Endodermal cell (in vitro differentiated cells): ENCODE measurements at regions not wholly inside any gene's neighbourhood (a gene's known extent, or its start where the extent isn't known, plus 50 kb on each side); places are given as distances from the start of the nearest gene placed in this dataset.

ENCODE experiments used
- DNase-seq: peaks from one replicate; pipeline ENCODE4 v3.0.0-alpha.2; 2017
- H3K27ac ChIP-seq: 2 replicates; pipeline ENCODE4 v1.5.1; 2013; ENCODE audit warnings: mild to moderate bottlenecking, low read depth, low read length, moderate library complexity
- H3K27me3 ChIP-seq: 2 replicates; pipeline ENCODE4 v1.6.1; 2013; ENCODE audit warnings: mild to moderate bottlenecking, low read length, moderate library complexity; ENCODE audit not compliant: insufficient read depth, control insufficient read depth, poor library complexity, severe bottlenecking
- H3K36me3 ChIP-seq: 2 replicates; pipeline ENCODE4 v1.7.0; 2013; ENCODE audit warnings: mild to moderate bottlenecking, low read length, moderate library complexity; ENCODE audit not compliant: control insufficient read depth, insufficient read depth
- H3K4me1 ChIP-seq: one replicate; pipeline ENCODE4 v1.7.0; 2013; ENCODE audit warnings: low read length; ENCODE audit not compliant: control insufficient read depth, insufficient read depth
- H3K4me3 ChIP-seq: 2 replicates; pipeline ENCODE4 v1.5.1; 2013; ENCODE audit warnings: mild to moderate bottlenecking, low read length, moderate library complexity
- H3K9ac ChIP-seq: 2 replicates; pipeline ENCODE4 v1.6.1; 2013; ENCODE audit warnings: mild to moderate bottlenecking, low read length, moderate library complexity; ENCODE audit not compliant: poor library complexity, severe bottlenecking; ENCODE audit errors: extremely low read depth
- H3K9me3 ChIP-seq: 2 replicates; pipeline ENCODE4 v1.6.1; 2013; ENCODE audit warnings: mild to moderate bottlenecking, low read length, moderate library complexity; ENCODE audit not compliant: control insufficient read depth
- H3K27ac Mint-ChIP-seq: 2 replicates; pipeline ENCODE4 v1.8.0; 2020; ENCODE audit warnings: mixed read lengths
- H3K27me3 Mint-ChIP-seq: 2 replicates; pipeline ENCODE4 v1.8.0; 2021; ENCODE audit warnings: mild to moderate bottlenecking, mixed read lengths; ENCODE audit not compliant: insufficient read depth
- H3K36me3 Mint-ChIP-seq: 2 replicates; pipeline ENCODE4 v1.8.0; 2020; ENCODE audit warnings: low read depth, mixed read lengths
- H3K4me1 Mint-ChIP-seq: 2 replicates; pipeline ENCODE4 v1.8.0; 2020; ENCODE audit warnings: mixed read lengths
- H3K4me3 Mint-ChIP-seq: 2 replicates; pipeline ENCODE4 v1.8.0; 2020; ENCODE audit warnings: mild to moderate bottlenecking, moderate library complexity, mixed read lengths
- H3K9me3 Mint-ChIP-seq: 2 replicates; pipeline ENCODE4 v1.8.0; 2020; ENCODE audit warnings: mild to moderate bottlenecking, mixed read lengths
- WGBS, 2 experiments: methylation state at CpG; one replicate each; pipeline versions ENCODE4 v1.1.5 to v1.1.7; 2013; ENCODE audit warnings: missing lambda C conversion rate in 2 of 2, mixed read lengths in 1 of 2; ENCODE audit not compliant: insufficient coverage in 1 of 2, insufficient read length in 1 of 2; 5-methylcytosine and 5-hydroxymethylcytosine counted together
- TF ChIP-seq, protein P1 (sequence below): fragments of 200-600 bp; sonication (generic); conservative IDR thresholded peaks from 2 replicates; pipeline ENCODE4 v1.5.0; 2021; ENCODE audit warnings: antibody characterized with exemption, mild to moderate bottlenecking

- Mint-ChIP-seq H3K4me3 (no peak overlapping the region), H3K36me3 (no peaks in the 10 kb centered on the region), H3K9me3 (no peaks in the 10 kb centered on the region), H3K4me1 (no peaks in the 10 kb centered on the region), H3K27ac (no peak overlapping the region), H3K27me3 (peaks cover 4% of the 10 kb centered on the region)
- Histone ChIP-seq H3K4me1 (no peaks in the 10 kb centered on the region), H3K27ac (no peak overlapping the region), H3K27me3 (no peaks in the 10 kb centered on the region), H3K4me3 (no peak overlapping the region), H3K9ac (no peak overlapping the region), H3K9me3 (no peaks in the 10 kb centered on the region), H3K36me3 (no peaks in the 10 kb centered on the region)
- no peak for DNase-seq
- TF ChIP-seq, protein P1, sequence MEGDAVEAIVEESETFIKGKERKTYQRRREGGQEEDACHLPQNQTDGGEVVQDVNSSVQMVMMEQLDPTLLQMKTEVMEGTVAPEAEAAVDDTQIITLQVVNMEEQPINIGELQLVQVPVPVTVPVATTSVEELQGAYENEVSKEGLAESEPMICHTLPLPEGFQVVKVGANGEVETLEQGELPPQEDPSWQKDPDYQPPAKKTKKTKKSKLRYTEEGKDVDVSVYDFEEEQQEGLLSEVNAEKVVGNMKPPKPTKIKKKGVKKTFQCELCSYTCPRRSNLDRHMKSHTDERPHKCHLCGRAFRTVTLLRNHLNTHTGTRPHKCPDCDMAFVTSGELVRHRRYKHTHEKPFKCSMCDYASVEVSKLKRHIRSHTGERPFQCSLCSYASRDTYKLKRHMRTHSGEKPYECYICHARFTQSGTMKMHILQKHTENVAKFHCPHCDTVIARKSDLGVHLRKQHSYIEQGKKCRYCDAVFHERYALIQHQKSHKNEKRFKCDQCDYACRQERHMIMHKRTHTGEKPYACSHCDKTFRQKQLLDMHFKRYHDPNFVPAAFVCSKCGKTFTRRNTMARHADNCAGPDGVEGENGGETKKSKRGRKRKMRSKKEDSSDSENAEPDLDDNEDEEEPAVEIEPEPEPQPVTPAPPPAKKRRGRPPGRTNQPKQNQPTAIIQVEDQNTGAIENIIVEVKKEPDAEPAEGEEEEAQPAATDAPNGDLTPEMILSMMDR, result no peak
Measured at GRCh38 chr15:72866182-72866581, 82.6 kb upstream of the ADPGK start.

- TF ChIP-seq, protein P1, result no peak
- Mint-ChIP-seq H3K4me3 (no peak overlapping the region), H3K36me3 (no peaks in the 10 kb centered on the region), H3K27ac (no peak overlapping the region), H3K4me1 (no peaks in the 10 kb centered on the region), H3K27me3 (peaks cover 4% of the 10 kb centered on the region), H3K9me3 (no peaks in the 10 kb centered on the region)
- Histone ChIP-seq H3K27ac (no peak overlapping the region), H3K4me3 (no peak overlapping the region), H3K36me3 (no peaks in the 10 kb centered on the region), H3K27me3 (no peaks in the 10 kb centered on the region), H3K4me1 (no peaks in the 10 kb centered on the region), H3K9me3 (no peaks in the 10 kb centered on the region), H3K9ac (no peak overlapping the region)
- WGBS, 2 experiments, result 88 to 95% methylated on average over 5 of the region's 5 CpGs
- no peak for DNase-seq
Measured at GRCh38 chr15:72865486-72865885, 81.9 kb upstream of the ADPGK start.

DNA sequence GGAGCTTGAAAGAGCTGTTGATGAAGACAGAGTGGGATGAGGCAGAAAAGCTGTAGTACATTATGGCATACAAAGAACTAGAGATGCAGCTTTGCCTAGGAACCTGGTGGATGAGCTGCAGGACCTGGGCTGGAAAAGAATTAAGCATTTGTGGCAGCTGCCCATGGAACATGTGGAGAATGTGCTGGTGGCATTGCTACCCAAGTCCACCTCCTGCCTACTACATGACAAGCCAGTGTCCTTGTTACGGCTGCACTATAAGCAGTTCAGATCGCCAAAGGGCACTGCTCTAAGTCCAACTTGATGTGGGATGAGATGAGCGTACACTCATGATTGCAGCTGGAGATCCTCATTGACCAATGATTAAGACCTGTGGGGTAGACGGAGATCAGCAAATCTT lies 81.1 kb upstream of the ADPGK start:
- Histone ChIP-seq H3K36me3 (no peaks in the 10 kb centered on the region), H3K9me3 (no peaks in the 10 kb centered on the region), H3K27ac (no peak overlapping the region), H3K4me3 (no peak overlapping the region), H3K4me1 (no peaks in the 10 kb centered on the region), H3K27me3 (no peaks in the 10 kb centered on the region), H3K9ac (no peak overlapping the region)
- H3K27me3 Mint-ChIP-seq, result peaks cover 4% of the 10 kb centered on the region
- no peak overlapping the region for H3K4me3 Mint-ChIP-seq
- no peak for DNase-seq
- TF ChIP-seq, protein P1, result no peak
- no peak overlapping the region for H3K27ac Mint-ChIP-seq
- whole genome bisulfite sequencing, 2 experiments, result 99 to 100% methylated on average over 3 to 4 of the region's 4 CpGs
- H3K36me3 Mint-ChIP-seq, result no peaks in the 10 kb centered on the region
- H3K9me3 Mint-ChIP-seq, result no peaks in the 10 kb centered on the region
- no peaks in the 10 kb centered on the region for H3K4me1 Mint-ChIP-seq
